GM21526 (cell line): ENCODE measurements at regions not wholly inside any gene's neighbourhood (a gene's known extent, or its start where the extent isn't known, plus 50 kb on each side); places are given as distances from the start of the nearest gene placed in this dataset.

Experiments used
- ATAC-seq: cut with Tn5 transposase; IDR thresholded peaks from one replicate; pipeline ENCODE4 v1.9.1; 2021; ENCODE audit warnings: moderate library complexity; ENCODE audit not compliant: unreplicated experiment, low FRiP score

DNA sequence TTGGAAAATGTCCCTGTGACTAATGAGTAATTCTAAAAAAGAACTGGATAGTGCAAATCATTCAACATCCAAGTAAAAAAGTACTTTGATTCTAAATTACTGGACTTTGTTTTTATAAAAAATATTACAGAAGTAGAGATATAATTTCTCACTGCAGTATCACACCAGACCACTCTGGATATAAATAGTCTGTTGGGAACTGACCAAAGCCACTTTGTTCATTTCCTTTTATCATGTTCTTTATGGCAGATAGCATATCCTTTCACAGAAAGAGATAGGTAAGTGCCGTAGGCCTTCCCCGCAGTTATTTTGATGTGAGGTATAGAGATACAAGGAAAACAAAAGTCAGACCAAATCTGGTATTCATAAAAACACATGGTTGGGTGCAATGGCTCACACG lies 827.4 kb upstream of the GRAMD2B start:
- no peak for ATAC-seq

DNA sequence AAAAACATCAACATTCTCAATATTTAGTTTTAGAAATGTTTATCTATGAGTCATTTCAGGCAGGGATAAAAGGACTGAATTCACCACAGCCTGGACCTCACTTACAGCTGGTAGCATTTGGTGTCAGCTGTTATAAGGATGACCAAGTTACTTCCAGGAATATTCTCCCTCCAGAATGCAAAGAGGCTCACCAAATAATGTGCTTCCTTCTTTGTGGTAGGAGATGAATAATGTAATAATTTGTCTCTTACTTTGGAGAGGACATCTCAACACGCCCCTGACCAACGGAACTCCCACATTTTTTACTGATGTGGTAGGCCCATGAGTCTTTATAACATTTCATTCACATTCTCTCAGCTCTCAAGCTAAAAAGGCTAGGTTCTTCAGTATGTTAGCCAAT lies 825.9 kb upstream of the GRAMD2B start:
- ATAC-seq, result no peak

DNA sequence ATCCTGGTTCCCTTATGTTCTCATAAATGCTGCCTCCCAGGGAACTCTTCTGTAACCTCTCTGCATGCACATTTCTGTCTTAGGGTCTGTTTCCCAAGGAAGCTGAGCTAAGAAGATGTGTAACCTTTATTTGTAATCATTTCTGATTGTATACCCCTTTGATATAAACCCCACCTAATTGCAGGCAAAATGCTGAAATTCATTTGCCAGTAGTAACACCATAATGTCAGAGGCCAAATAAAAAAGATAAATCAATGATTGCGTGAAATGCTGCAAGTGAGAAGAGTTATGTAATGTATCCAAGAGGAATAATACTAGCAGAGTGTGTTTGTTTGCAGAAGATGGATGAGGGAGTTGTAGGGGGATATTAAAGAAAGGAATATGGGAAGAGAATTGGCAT lies 822.6 kb upstream of the GRAMD2B start:
- no peak for ATAC-seq

DNA sequence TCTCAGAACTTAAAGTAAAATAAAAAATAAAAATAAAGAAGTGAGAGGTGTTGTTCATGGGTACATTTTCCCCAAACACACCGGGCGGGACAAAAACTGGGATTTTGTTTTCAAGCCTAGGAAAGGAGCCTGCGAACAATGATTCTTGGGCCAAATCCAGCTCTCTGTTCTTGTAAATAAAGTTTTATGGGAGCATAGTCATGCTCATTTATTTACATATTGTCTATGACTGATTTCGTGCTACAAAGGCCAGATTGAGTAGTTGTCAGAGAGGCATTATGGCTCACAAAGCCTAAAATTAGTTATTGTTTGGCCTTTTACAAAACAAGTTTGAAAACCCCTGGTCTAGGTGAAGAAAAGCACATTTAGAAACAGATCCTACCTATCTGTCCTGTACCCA lies 821.0 kb upstream of the GRAMD2B start:
- no peak for ATAC-seq

DNA sequence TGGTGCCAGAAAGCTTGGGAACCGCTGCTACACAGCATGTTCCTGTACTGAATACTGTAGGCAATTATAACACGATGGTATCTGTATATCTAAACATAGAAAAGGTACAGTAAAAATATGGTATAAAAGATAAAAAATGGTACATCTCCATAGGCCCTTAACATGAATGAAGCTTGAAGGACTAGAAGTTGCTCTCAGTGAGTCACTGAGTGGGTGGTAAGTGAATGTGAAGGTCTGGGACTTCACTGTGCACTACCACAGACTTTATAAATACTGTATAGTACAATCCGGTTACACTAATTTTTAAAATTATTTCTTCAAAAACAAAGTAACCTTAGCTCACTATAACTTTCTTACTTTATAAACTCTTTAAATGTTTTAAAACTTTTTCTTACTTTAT lies 819.9 kb upstream of the GRAMD2B start:
- ATAC-seq, result no peak

DNA sequence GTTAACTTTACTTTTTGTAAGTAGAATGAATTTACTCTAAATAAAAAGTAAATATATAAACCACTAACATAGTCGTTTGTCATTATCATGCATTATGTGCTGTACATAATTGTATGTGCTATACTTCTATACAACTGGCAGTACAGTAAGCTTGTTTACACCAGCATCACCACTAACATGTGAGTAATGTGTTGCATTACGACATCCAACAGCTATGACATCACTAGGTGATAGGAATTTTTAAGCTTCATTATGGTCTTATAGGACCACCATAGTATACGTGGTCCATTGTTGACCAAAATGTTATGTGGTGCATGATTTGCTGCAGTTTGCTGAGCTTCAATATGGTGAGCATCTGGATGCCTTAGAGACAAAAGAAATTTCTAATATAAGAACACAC lies 819.1 kb upstream of the GRAMD2B start:
- no peak for ATAC-seq

DNA sequence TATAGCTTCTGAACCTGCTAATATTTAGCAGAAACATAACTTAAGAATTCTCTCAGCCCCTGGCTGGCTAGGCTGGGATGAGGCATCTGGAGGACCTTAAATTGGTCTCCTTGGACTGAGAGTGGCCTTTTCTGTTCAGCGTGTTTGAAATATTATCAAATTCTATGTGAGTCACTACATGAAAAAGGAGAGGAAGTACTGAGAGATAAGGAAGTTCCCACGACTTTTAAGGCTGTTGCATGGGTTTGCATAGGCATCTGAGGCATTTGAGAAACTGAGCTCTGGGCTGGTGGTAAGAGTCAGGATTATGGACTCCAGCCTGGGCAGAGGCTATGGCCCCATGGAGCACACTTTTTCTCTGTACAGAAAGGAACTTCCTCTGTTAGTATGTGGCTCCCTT lies 816.2 kb upstream of the GRAMD2B start:
- no peak for ATAC-seq

DNA sequence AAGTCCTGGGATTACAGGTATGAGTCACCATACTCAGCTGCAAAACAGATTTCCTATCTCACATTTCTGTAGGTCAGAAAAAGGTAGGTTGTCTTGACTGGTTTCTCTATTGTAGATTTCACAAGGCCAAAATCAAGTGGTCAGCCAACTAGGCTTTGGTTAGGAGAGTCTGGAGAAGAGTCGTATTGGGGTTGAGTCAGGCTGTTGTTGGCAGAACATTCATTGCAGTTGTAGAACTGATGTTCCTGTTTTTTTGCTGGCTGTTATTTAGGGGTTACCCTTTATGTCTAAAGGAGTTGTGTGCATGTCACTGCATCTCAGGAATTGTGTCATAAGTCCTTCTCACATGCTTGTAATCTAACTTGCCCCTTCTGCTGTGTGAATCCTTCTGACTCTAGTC lies 814.2 kb upstream of the GRAMD2B start:
- ATAC-seq, result no peak

DNA sequence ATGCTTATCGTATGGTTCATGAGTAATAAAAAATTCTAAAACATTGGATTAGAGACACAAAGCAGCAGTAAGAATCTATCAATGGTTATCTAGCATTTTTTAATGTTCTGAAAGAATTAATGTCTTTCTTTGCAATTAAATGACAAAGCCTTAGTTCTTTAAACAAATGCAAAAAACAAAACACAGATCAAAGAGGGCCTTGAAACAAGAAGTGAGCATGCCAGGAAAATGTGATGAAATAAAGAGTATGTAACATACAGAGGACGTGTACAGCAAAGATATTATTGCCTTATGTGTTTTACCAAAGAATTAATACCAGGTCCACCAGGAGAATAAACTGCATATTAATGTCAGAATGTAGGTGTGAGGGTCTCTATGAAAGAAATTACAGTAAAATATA lies 812.3 kb upstream of the GRAMD2B start:
- ATAC-seq, result no peak

DNA sequence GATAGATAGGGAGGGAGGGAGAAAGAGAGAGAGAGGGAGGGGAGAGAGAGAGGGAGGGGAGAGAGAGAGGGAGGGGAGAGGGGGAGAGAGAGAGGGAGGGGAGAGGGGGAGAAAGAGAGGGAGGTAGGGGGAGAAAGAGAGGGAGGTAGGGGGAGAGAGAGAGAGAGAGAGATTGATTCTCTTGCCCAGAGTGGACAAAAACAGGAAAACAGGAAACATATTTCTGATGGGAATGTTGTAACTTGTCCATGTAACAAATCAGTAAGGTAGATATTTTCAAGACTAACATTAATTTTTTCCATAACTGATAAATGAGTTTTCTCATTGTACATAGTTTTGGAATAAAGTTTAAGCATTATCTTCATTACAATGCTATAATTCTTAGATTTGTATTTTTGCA lies 811.7 kb upstream of the GRAMD2B start:
- no peak for ATAC-seq

DNA sequence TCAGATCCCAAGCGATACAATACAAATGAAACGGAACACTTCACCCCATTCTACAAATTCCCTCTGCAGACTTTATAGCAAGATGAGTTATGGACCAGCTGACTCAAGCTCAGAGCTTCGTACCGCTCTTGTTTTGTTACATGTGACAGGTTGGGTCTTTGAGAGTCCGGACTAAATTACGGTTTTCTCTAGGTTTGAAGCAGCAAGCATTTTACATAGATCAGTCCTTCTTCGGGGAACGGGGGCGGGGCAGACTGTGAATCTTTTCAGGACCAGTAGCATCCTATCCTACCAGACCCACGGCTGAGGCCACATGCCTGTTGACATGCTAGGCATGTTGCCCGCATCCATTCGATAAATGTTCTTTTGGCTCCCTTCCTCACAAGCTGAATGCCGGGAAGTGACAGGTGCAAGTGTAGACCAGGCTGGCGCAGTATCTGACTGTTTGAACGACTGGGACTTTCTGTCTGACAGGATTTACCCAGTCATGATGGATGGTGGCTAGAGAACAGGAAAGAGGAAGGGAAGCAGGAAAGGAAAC lies 811.0 kb upstream of the GRAMD2B start:
- no peak for ATAC-seq

DNA sequence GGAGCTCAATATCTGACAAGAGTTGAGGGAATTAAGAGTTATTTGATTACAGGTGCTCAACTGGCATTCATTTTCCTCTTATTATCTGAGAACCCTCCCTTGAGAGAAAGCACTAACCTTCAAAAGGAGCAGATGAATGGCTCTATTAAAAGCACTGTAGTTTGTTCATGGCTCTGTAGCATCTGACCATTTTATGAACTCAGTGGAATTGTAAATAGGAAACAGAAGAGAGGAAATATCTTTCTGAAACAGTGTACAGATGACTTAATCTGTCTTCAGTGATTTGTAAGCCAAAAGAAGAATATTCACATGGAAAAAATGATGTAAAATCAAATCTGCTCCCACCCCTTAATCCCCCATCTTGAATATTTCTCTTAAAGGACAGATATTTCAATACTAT lies 810.4 kb upstream of the GRAMD2B start:
- ATAC-seq, result no peak

DNA sequence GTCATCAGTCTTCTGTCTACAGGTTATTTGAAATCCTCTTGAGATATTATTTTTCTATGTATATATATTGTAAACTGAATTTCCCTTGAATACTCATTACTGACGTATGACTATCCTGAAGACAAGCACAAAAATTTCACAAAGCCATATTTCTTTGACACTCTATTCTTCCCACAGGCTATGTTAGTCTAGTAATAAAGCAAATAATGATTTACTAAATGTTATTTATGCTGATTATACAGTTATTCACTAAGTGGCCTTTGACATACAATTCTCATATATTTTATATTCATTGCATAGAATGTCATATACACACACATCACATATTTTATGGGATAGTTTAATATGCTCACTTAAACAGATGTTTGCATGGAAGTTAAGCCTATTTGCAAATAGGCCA lies 793.0 kb upstream of the GRAMD2B start:
- ATAC-seq, result no peak

DNA sequence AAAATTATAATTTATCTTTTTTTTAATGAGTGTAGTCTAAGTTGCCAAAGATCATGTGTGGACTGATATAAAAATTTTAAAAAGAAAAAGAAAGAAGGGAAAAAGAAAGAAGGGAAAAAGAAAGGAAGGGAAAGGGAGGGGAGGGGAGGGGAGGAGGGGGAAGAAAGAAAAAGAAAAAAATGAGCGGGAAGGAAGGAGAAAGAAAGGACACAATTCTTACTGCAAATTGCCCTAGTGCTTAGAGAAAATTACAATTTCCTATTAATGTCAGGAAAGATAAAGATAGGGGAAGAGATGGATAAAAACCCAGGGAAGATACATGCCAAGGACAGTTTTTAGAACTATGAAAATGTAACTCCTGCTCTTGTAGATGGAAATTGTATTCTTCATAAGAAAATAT lies 789.7 kb upstream of the GRAMD2B start:
- ATAC-seq, result no peak

DNA sequence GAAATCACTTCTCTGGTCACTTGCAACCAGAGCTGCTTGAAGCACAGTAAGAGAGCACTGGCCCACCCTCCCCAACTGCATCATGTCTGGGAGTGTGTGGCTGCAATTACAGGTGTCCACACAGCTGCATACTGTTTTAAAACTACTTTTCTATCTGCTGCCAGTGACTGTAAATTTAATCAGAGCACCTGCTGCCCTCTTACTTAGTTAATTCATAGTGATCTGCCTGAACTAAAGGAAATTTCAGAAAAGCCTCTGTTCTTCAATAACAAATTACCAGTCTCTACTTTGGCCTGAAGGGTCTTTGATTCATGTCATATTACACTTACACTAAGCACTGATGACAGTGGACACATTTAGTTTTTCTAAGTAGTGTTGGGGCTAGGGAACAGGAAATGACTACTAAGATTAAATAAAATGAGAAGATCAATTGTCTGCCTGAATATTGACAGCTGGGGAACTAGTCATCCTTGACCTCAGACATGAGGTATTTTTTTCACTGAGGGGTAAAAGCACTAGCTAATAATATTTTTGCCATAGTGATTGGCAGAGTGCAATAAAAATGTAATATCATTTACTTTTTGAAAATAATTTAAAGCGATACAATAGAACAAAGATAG lies 788.9 kb upstream of the GRAMD2B start:
- no peak for ATAC-seq

DNA sequence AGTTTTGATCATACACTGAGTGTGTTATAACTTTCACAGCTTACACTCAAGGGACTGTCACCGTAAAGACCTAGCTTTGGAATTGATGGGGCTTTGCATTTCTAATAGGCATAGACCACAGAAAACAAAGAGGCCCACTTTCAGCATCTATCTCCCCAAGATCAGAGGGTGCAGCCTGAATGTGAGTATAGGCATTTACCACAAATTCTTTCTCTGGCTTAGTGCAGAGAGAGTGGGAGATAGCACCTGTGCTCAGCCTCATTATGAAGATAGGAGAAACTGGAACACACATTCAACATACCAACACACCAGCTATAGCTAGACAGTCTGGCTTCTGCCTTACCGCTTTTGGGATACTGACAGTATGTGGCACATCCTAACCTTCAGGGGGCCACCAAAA lies 783.4 kb upstream of the GRAMD2B start:
- no peak for ATAC-seq

DNA sequence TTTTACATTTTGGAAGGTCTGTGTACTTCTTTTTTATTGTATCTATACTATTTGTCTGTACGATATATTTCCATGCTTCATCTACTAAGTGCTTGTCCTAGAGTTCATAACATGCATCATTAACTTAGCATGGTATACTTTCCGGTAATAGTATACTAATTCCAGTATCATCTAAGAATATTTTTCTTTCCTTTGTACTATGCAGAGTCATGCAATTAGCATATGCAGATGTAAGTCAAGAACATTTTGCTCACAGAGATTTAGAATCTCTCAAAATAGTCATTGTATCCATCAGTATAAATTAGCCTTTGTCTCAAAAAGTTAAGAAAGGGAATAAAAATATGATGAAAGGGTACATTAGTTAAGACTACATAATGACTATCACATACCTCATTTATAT lies 770.4 kb upstream of the GRAMD2B start:
- ATAC-seq, result no peak

DNA sequence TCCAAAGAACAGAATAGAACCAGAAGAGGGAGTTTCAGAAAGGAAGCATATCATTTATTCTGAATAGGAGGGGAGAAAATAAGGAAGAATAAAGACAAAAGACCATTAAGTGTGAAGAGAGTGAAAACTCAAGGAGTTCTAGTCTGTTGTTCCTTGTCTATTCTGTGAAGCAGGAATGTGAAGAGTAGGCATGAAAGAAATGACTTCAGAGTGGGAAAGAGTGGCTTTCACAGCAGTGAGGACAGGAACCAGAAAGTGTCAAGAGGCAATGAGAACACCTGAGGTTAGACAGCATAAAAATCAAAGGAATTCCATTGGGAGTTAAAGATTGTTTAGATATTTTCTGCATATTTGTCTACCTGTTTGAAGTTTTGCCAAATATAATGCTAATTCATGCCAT lies 768.8 kb upstream of the GRAMD2B start:
- ATAC-seq, result no peak

DNA sequence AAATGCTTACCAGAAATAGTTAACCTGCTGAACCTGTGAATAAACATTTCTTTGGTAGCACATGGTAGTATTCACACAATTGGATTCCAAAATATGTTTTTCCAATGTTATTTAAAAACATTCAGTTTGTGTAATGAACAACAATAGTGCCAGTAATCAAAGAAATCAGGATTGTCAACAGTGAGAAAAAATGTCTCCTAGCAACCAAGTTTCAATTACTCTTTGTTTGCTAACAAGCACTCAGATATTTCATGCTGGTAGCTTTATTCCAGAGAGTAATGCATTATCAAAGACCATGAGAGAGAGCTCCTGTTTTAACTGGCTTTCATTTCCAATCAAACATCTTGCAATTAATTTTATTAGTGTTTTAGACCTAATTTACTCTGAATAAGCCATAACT lies 768.1 kb upstream of the GRAMD2B start:
- ATAC-seq, result no peak

DNA sequence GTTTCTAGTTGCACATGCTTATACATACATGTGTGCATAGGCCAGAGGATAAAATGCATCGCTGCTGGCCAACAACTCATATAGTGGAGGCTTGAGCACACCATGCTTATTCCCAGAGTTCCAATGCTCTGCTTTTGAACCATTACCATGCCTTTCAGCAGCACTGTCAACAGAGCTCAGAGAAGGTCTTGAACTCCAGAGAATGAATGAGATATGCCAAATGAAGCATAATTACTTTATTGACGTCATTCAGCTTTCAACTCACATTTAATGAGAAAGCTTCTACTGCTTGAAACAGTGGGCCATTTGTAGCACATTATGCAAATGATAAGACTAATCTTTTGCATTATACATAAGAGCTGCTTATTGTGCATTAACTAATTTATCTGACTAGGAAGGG lies 765.3 kb upstream of the GRAMD2B start:
- no peak for ATAC-seq

DNA sequence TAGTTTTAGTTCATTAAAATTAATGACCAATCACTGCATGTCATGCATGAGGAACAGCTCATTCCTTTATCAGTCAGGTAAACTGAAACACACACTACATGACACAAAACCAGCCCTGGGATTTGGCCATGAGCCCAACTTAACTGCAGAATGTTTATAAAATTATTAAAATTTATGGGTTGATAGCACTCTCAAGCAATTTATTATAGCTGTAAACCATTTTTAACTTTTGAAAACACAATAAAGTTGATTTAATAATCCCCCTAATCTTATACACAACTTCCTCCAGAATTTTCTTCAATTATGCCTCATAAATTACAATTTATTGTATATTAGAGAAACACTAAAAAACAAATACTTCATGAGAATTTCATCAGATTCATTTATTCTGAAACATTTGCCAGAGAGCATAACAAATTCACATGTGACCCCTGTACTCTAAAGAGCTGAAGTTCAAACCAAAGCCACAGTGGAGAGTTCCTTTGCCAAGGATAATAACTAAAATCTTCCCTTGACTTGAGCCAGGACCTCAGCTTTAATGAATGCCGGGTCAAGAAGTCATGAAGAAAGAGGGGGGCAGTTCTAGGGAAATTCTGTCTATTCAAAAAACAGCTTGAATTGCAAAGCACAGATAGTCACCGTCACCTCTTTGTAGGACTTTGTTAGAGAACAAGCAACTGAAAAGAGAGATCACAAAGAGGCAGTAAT lies 763.7 kb upstream of the GRAMD2B start:
- ATAC-seq, result no peak

DNA sequence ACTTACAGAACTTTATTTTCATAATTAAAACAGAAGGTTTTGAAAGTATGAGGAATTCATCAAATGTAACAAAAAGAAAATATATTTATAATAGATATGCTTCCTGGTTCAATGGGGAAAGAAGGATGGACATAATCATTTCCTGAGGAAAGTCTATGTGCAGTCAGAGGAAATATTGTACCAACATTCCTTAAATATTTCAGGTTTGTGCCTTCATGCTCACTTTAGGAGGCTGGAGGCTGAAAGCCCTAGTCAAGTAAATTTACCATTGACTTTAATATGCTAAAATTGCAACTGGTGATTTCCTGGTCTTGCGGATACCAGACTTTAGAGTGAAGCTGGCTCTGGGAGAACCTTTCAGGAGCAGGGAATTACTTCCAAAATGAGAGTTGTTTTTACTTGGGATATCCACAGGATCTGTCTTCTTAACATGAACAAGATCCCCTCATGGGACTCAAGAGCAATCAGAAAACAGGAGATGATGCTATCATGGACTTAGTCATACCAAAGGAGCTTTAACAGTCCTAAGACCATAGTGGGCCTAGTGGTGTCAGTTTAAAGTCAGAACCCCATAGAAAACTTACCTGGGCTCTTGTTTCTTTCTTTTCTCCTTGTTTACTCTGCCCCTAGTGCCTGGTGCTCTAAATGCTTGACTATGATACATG lies 762.8 kb upstream of the GRAMD2B start:
- no peak for ATAC-seq
